8988T (cell line): ENCODE measurements at regions not wholly inside any gene's neighbourhood (a gene's known extent, or its start where the extent isn't known, plus 50 kb on each side); places are given as distances from the start of the nearest gene placed in this dataset.

ENCODE experiments used
- DNase-seq: peaks from one replicate; pipeline ENCODE4 v3.0.0; 2011

DNA sequence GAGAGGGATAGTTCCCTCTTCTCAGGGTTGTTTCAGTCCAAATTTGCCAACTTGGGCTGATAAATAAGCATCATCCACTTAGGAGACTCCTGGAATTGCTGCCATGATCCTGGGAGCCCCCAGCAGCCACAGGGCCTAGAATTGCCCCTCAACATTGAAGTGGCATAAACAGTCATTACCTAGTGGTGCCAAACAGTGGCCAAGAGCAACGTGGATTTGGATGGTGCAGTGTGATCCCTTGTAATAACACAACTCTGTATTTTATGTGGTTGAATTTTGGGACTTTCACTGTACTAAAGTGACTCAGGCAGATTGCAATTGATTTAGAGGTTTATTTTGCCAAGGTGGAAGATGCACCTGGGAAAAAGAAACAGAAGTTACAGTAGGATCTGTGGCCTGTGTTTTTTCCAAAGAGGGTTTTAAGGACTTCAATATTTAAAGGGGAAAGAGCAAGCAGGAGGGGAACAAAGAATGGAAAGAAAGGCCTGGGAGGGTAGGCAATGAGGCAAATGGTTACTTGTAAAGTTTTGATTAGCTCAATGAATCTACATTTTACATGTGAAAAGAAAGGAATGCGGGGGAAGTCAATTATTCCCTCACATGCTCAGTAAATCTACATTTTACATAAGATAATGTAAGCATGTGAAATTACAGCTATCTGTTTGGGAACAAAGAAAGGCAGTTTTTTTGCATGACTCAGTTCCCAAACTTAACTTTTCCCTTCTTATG is 168.0 kb upstream of the NOX3 start:
- DNase-seq: no peak

DNA sequence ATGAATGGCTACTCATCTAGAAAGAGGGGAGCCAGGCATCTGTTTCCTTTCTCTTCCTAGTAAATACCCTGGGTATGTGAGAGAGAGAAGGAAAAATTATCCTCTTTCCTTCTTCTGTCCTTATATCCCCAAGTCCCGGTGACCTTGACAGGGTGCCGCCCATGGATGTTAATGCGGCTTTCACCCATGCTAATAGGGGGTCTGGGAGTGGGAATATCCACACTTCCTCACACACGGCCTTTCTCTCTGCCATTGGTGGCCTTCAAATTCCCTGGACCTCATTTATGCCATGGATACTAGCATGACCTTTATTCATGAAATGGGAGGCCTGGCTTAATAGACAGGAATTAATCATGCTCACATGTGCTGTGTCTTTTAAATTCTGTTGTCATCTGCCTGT is 159.0 kb upstream of the NOX3 start:
- DNase-seq: no peak

DNA sequence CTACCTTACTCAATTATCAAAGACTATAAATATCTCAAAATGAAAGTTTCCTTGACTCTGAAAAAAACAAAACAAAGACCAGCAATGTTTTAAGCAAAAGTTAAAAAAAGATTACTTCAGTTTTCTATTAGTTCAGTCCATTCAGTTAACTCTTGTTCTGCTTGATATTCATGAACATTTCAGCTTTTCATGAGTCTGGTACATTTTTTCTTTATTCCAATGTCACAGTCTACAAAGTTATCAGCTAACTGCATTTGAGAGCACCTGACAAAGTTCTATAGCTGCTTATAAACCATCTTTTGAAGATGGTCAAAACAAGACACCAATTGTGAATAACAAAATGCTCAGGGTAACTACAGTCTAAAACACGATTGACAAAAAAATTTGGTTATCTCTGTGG is 156.1 kb upstream of the NOX3 start:
- no peak for DNase-seq

DNA sequence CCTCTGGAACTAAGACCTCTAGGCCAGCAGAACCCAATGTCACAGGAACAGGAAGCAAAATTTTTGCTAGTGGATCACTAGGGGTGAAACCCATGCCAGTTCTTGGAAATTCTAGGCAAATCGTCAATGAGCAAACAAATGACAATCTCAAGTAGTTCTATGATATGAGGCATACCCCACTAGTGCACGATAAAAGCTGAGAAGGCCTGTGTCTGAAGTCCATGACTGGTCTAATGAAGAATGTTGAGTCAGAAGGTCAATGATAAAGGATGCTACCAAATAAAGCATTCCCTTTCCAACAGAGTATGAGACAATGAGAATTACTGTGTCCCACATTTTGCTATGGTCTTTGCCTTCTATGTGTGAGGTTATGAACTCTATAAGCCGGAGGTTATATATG is 149.4 kb upstream of the NOX3 start:
- DNase-seq: no peak

DNA sequence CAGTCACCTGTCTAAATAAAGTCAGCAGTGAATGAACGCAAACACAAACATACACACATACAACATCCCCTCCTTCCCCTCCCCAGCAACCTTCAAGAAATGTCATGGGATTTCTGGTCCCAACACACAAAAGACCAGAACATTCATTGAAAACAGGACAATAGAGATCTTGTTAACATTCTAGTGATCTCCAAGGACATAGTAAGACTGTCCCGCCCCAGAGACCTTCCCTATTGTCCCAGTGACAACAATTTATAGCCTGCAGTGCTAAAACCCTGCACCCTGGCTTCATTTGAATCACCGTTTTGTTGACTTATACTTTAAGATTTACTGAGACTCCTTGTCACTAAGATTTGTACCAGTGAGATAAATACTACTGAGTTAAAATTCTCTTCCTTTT is 143.9 kb upstream of the NOX3 start:
- DNase-seq: no peak

DNA sequence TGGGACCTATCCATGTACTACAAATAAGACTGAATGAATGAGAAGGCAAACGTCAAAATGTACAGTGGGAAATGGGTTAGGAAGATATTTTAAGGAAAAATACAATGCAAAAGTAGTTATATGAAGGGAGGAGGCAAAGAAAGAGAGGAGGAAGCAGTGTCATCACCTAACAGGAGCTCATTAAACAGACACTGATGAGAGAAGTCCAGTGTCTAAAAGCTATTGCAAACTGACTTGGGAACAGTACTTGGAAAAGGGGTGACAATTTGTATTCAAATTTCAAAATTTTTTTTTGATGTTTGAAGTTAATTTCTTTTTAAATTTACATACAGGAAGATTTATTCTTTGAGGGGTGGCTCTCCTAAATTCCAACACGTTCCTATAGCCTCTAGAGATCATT is 143.5 kb upstream of the NOX3 start:
- no peak for DNase-seq

DNA sequence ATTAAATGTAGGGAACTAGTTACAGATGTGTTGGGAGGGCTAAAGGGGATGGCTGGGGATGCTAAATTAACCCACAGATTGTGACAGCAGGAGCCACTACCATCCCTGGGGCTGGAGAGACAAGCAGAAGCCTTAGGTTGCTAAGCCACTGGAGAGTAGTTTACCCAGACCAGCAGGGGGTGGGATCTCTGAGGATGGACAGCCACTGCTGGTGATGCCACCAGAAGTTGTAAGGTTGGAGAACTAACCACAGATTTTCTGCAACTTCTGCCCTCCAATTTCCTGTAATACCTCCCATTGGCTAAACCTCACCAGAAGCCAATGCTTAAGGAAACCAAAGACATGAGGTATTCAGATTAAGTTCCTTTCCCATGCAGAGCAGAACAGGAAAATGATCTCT is 139.6 kb upstream of the NOX3 start:
- DNase-seq: no peak

DNA sequence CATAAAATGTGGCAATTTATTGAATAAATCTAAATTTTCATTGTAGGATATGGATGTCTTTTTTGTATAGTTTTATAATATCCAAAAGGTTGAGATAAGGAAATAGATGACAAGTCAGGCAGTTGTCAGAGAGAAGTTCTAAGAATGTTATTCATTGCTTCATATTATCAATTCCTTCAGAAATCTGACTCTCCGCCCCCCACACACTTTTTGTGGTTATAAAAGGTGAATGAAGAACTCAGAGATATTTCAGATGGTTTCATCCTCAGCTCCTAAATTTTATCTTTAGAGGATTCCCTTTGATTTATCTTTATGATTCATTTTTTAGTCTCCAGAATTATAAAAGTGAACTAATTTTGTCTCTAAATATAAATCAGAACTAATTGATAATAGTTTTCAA is 136.1 kb upstream of the NOX3 start:
- DNase-seq: no peak

DNA sequence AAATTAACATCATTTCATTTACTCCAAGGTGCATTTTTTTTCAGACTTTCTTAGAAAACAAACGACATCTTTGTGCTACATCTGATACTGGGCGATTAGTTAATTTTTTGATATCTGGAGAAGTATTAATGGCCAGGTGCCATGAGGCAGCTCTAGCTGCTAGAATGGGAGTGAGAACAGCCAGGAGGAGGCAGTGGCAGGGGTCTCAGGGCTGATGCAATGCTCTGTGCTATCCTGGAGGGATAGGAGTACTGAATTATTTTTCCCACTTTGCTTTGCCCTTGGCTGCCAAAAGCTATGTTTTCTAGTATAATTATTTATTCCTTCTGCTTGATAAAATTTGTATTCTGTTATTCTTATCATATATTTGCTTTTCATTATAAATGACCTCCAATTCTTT is 133.6 kb upstream of the NOX3 start:
- no peak for DNase-seq

DNA sequence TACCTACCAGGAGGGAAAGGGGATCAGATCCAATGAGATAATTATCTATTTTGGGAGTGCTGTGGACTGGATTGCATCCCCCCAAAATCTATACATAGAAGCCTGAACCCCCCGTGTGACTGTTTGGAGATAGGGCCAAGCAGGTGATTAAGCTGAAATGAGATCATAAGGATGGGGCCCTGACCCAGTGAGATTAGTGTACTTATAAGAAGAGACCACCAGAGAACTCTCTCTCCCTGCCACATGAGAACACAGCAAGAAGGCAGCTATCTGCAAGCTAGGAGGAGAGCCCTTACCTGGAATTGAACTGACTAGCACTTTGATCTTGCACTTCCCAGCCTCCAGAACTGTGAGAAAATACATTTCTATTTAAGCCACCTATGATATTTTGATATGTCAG is 132.2 kb upstream of the NOX3 start:
- DNase-seq: no peak

DNA sequence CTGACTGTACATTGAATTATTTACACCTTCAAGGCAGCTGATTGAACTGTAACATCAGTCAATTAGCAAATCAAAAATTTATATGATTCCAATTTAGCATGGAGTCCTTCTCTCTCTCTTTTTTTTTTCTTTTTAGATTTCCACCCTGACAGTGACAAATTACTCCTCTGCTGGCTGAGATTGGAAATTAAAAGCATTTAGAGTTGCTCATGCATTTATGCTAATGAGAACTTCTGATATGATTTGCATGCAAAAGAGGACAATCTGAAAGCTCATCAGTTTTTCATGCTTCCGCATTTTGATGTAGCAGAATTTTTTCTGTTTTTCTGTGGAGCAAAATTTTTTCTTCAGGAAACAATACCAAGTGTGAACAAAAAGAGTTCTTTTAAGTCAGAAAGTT is 130.5 kb upstream of the NOX3 start:
- no peak for DNase-seq

DNA sequence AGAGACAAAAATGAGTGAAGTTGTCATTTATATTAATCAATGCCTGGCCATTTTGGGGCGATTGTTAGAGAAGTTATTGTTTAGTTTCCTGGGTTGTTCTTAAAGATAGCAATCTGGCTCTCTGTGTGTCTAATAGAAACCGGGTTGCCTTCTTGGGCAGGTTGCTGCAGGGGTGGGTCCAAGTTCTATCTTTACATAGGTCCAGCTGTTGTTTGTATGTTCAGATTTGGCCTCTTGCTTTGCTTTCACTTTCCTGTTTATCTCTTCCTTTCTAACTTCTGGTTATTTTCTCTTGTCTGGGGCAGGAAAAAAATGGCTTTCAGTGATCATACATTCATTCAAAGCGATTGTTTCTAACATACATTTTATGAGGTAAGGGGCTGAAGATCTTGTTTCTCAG is 128.4 kb upstream of the NOX3 start:
- no peak for DNase-seq

DNA sequence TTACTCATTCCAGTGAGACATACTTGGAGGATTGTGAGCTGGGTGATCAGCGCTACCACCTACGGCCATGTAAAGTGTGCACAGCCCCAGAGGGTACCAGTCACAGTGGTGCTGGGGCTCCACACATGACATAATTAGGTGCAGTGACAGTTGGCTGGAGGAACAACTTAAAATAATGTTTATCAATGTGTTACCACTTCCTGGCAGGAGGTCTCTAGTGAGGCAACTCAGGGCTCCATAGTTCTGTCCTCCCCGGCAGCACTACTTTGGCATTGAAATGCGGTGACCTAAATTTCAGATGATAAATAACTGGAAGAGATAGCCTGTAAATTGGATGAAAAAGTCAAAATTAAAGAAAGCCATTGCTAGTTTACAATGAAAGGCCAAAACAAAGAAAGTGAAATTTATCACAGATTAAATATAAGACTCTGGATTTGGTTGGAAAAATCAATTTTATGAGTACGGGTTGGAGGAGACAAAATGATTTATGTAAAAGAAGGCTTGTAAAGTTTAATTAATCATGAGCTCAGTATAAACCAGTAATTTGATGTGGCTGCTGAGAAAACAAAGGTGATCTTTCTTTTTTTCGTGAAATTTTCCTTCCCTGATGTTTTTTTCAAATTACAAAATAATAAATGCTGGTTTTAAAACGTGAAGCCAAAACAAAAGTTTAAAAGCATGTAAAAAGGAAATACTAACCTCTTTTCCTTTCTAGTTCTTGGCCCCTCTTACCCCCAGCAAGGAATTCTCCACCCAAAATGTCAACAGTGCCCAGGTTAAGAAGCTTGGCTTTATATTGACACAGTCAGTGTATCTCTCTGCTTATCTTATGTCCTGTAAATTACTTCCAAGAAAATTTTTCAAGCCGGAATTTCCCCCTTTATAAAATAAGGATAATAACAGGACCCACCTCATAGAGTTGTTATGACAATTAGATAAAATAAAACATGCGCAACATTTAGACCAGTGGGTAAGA is 126.7 kb upstream of the NOX3 start:
- no peak for DNase-seq

DNA sequence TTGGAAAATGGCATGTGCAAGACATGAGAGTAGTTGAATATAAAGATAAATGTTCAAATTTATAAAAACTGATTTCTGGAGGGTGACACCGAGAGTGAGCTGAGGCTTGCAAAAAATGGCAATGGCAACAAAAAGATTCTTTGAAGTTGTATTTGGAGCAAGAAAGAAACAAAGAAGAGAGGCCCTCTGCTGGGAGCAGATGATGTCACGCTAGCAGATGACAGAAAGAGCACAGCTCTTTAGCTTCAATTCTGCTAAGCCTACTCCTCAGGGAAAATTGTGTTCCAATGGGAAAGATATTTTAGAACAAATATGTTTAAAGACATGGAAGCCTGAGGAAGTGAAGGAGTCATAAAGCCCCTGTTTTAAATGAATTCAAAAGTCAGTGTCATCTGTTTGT is 125.3 kb upstream of the NOX3 start:
- no peak for DNase-seq

DNA sequence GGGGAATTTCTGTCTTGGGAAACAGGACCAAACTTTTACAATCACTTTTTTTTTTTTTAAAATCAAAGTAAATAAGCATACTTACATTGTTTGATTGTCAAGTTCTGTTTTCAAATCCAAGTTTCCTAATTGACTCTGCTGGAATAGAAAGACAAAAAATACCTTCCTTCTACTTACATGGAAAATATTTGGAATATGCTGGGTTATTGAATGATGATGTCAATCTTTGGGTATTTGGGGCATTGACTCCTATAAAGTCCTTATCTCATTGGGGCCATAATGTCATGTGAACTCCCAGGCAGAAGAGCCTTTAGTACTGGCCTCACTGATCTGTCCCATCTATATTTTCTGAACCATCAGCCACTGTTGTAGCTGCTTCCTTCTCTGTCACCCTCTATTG is 122.6 kb upstream of the NOX3 start:
- DNase-seq: no peak

DNA sequence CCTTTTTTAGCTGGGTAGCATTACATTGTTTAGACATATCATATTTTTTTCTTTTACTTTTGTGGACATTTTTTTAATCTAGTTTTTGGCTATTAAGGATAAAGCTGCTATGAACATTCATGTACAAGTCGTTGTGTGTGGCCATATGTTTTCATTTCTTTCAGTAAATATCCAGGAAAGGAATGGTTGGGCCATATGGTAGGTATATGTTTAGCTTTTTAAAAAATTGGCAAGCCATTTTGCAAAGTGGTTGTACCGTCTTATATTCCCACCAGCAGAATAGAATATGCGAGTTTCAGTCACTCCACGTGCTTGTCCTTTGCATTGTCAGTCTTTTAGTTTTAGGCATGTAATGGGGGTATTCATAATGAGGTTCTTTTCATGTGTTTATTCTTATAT is 106.3 kb upstream of the NOX3 start:
- DNase-seq: no peak

DNA sequence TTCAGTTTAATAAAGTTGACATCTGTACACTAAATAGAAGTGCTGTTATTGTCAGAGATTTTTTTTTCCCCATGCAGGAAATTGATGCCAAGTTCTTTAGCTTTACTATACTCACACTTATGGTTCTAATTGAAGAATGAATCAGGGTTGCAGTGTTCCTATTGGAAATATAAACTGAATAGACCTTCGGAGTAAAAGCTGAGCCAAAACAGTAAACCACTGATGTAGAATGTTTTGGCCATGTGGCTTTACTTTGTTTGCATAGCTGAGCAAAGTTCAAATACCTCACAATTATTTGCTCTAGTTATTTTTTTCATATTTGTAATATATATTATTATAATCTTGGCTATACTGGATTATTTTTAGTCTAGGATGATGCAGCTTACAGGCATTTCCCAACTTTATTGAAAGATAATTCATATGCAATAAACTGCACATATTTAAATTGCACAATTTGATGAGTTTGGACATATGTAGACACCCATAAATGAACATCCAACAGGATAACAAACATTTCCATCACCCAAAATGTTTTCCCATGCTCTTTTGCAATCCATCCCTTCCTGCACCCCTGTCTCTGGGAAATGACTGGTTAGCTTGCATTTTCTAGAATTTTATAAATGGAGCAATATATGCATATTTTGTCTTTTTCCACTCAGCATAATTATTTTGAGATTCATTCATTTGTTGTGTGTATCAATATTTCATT is 105.8 kb upstream of the NOX3 start:
- DNase-seq: no peak

DNA sequence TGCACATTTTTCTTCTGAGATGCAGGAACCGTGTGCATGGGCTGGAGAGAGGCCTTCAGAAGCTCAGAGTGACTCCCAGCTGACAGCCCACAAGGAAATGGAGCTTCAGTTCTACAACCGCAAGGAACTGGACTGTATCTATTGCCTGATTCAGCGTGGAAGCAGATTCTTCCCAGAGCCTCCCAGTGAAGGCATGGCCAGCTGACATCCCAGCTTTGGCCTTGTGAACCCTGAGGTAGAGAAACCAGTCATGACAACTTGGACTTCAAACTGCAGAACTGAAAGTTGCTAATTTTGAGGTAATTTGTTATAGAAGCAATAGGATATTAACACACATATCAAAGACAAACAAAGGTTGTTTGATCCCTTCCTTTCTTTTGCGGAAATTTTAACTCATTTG is 94.3 kb upstream of the NOX3 start:
- DNase-seq: no peak

DNA sequence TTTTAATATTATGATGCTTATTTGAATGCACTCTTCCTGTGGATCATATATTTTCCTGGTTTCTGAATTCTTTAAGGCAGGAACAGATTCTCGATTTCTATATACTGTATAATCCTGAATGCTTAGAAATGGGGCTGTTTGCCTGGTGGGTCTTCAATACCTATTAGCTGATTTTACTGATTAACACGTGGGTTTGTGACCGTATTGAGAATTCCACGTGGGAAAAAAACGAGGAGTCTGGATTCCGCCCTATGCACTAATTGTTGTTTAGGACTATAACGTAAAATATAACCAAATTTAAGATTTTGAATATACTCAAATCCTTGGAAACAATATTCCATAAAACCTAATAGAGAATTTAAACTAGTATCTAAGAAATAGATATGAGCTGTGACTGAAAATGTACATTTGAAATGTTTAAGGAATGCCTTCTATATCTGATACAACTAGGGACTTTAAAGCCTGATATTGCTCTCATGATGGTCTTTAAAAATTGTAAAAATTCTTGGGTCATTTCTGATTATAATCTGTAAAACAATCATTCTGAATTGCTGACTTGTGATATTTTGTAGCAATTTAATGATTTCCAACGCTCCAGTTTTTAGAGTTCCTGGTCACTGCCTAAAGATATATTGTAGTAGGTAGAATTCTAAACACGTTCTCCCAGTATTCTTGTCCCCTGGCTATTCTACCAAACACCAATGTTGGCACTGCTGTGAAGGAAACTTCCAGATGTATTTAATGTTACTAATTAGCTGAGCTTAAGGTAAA is 93.6 kb upstream of the NOX3 start:
- no peak for DNase-seq

DNA sequence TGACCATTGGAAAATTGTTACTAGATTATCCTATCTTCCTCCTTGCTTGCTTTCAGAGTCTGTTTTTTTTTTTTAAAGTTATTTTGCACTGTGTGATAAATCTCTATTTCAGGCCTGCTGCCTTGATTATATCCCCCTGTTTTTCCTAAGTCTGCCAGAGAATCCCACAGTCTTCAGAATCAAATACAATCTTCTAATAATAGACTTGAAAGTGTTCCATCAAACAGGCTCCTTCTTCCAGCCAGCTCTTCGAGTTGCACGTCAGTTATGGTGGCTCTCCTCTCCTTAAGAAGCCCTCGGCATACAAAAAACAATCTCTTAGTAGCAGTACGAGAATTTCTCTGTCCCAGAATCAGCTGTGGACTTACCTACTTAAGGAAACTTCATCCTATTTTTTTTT is 92.9 kb upstream of the NOX3 start:
- no peak for DNase-seq

DNA sequence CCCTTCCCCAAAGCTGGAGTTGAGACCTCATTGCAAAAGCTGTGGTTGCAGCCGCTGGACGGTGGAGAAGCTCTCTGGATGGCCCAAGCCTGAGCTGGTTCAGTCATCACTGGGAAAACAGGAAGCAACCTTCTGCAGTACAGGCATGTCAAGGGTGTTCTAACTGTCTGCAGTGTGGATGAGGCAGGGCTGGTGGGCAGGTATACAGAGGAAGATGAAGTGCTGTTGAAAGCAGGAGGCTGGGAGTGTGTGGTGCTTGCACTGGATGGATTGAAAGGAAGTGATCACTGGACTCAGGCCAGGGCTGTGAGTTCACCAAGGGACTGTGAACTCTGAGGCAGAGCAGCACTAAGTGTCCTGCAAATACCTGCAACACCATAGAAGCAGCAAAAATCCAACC is 89.0 kb upstream of the NOX3 start:
- DNase-seq: no peak

DNA sequence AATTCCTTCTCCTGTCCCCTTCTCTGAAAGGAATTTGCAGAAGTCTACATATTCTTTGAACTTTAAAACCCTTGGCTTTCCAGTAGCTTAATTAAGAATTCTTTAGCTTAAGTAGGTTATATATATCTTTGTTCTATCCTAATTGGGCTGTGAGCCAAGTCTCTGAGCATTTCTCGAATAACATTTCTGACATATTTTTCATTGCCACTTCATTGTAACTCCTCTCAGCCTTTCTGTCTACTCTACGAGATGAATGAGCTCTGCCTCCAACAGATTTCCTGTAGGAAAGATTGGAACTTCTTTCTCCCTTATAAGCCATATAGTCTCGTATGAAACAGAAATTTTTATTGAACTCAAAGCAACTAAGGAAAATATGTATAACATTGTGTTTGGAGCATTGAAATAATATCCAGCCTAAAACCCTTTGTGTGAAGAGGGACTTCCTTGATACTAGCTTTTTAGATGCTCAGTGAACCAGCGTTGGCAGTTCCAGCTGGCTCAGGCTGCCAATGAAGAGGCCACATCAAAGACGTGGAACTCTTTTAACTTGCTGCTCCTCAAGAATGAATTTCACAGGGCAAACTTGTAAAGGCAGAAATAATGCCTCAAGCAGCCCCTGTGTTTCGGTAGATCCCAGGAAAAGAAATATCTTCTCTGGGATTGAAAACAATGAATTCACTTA is 87.7 kb upstream of the NOX3 start:
- no peak for DNase-seq
